Glutamatergic neuron (in vitro differentiated cells): ENCODE measurements at regions not wholly inside any gene's neighbourhood (a gene's known extent, or its start where the extent isn't known, plus 50 kb on each side); places are given as distances from the start of the nearest gene placed in this dataset.

Experiments
- DNase-seq: peaks from one replicate; pipeline ENCODE4 v3.0.0; 2022
- H3K27ac Mint-ChIP-seq: one replicate; pipeline ENCODE4 v1.8.0; 2020; ENCODE audit warnings: mild to moderate bottlenecking, mixed read lengths, inconsistent platforms; ENCODE audit not compliant: unreplicated experiment
- H3K27me3 Mint-ChIP-seq: one replicate; pipeline ENCODE4 v1.8.0; 2020; ENCODE audit warnings: mild to moderate bottlenecking, moderate library complexity, mixed read lengths, inconsistent platforms; ENCODE audit not compliant: unreplicated experiment
- H3K36me3 Mint-ChIP-seq: one replicate; pipeline ENCODE4 v1.8.0; 2020; ENCODE audit warnings: mild to moderate bottlenecking, mixed read lengths, inconsistent platforms; ENCODE audit not compliant: unreplicated experiment
- H3K4me1 Mint-ChIP-seq: one replicate; pipeline ENCODE4 v1.8.0; 2020; ENCODE audit warnings: mild to moderate bottlenecking, low read depth, mixed read lengths, inconsistent platforms; ENCODE audit not compliant: unreplicated experiment
- H3K4me3 Mint-ChIP-seq: one replicate; pipeline ENCODE4 v1.8.0; 2020; ENCODE audit warnings: mild to moderate bottlenecking, mixed read lengths, inconsistent platforms; ENCODE audit not compliant: unreplicated experiment
- H3K9me3 Mint-ChIP-seq: one replicate; pipeline ENCODE4 v1.8.0; 2020; ENCODE audit warnings: mild to moderate bottlenecking, moderate library complexity, mixed read lengths, inconsistent platforms; ENCODE audit not compliant: unreplicated experiment
- TF ChIP-seq, protein P1 (sequence below): fragments of 200-600 bp; sonication (generic); IDR thresholded peaks from one replicate; pipeline ENCODE4 v1.5.0; 2021; ENCODE audit not compliant: partially characterized antibody, unreplicated experiment

GRCh38 chr14:105929327-105930081 is 403.1 kb downstream of the TMEM121 start:
- Mint-ChIP-seq H3K27me3 (peaks cover 5% of the 10 kb centered on the region), H3K9me3 (peaks cover 16% of the 10 kb centered on the region), H3K4me1 (no peaks in the 10 kb centered on the region), H3K36me3 (no peaks in the 10 kb centered on the region), H3K4me3 (no peak overlapping the region), H3K27ac (no peak overlapping the region)
- TF ChIP-seq, protein P1, sequence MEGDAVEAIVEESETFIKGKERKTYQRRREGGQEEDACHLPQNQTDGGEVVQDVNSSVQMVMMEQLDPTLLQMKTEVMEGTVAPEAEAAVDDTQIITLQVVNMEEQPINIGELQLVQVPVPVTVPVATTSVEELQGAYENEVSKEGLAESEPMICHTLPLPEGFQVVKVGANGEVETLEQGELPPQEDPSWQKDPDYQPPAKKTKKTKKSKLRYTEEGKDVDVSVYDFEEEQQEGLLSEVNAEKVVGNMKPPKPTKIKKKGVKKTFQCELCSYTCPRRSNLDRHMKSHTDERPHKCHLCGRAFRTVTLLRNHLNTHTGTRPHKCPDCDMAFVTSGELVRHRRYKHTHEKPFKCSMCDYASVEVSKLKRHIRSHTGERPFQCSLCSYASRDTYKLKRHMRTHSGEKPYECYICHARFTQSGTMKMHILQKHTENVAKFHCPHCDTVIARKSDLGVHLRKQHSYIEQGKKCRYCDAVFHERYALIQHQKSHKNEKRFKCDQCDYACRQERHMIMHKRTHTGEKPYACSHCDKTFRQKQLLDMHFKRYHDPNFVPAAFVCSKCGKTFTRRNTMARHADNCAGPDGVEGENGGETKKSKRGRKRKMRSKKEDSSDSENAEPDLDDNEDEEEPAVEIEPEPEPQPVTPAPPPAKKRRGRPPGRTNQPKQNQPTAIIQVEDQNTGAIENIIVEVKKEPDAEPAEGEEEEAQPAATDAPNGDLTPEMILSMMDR, result no peak
- DNase-seq, result no peak

DNA sequence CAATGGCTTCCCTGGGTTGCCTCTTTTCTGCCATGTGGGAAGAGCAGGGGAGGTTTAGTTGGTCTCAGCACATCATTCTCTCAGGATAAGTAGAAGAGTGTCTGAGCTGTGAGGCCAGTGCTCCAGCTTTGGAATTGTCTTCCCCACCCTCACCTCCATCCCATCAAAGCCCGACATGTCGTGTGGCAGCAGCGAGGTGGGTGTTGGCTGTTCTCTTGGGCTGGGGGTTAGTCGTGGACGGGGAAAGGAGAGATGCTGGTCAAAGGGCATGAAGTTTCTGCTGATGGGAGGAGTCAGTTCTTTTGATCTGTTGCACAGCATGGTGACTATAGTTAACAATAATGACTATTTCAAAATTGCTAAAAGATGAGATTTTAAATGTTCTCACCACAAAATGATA is 404.2 kb downstream of the TMEM121 start:
- peaks cover 3% of the 10 kb centered on the region for H3K27me3 Mint-ChIP-seq
- no peak overlapping the region for H3K27ac Mint-ChIP-seq
- H3K9me3 Mint-ChIP-seq, result peaks cover 16% of the 10 kb centered on the region
- TF ChIP-seq, protein P1, result no peak
- no peak for DNase-seq
- no peaks in the 10 kb centered on the region for H3K36me3 Mint-ChIP-seq
- H3K4me1 Mint-ChIP-seq, result no peaks in the 10 kb centered on the region
- H3K4me3 Mint-ChIP-seq, result no peak overlapping the region

DNA sequence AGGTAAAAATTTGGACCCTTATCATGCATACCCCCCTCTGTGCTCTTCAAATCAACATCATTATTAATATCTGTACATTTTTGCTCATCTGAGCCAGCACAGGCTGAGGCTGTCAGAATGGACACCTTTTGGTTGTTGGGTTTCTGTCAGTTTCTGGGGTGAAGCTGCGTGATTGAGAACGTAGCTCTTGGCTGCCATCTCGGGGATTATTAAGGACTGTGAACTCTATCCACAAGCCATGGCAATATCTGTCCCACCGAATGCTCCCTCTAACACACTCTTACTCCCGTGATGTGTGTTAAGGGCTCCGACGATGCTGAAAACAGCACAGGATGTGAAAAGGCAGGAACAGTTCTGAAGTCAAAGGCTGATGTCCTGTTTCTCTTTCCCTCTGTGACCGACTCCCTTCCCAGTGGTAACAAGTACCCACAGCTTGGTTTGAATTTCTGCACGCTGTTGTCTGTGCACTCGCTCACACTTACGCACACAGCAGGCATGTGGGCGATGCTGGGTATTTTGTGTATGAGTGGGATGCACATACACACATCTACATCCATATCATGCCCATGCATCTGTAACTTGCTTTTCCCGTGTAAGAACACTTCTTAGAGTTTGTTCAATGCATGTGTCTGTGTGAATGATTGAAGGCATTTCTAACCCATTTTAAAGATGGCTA is 405.6 kb downstream of the TMEM121 start:
- Mint-ChIP-seq H3K36me3 (peaks cover 5% of the 10 kb centered on the region), H3K4me1 (no peaks in the 10 kb centered on the region), H3K27me3 (peaks cover 3% of the 10 kb centered on the region), H3K27ac (no peak overlapping the region), H3K9me3 (peaks cover 15% of the 10 kb centered on the region), H3K4me3 (no peak overlapping the region)
- DNase-seq, result no peak
- TF ChIP-seq, protein P1, result no peak

GRCh38 chr14:105933238-105933637 is 406.9 kb downstream of the TMEM121 start:
- TF ChIP-seq, protein P1, result no peak
- Mint-ChIP-seq H3K9me3 (peaks cover 12% of the 10 kb centered on the region), H3K36me3 (peaks cover 5% of the 10 kb centered on the region), H3K4me1 (no peaks in the 10 kb centered on the region), H3K27me3 (peaks cover 1% of the 10 kb centered on the region), H3K4me3 (no peak overlapping the region), H3K27ac (no peak overlapping the region)
- no peak for DNase-seq

- Mint-ChIP-seq H3K4me1 (no peaks in the 10 kb centered on the region), H3K27me3 (no peaks in the 10 kb centered on the region), H3K27ac (no peak overlapping the region), H3K4me3 (no peak overlapping the region), H3K36me3 (peaks cover 15% of the 10 kb centered on the region), H3K9me3 (peaks cover 24% of the 10 kb centered on the region)
- TF ChIP-seq, protein P1, result no peak
- no peak for DNase-seq
These were observed 409.0 kb downstream of the TMEM121 start for GRCh38 chr14:105935384-105935783.
